Astrocyte (in vitro differentiated cells and primary cell): ENCODE measurements at regions not wholly inside any gene's neighbourhood (a gene's known extent, or its start where the extent isn't known, plus 50 kb on each side); places are given as distances from the start of the nearest gene placed in this dataset.

ENCODE experiments used
- DNase-seq: peaks from one replicate; pipeline ENCODE4 v3.0.0-alpha.2; 2010; ENCODE audit warnings: low read depth
- FAIRE-seq: peaks from 2 replicates; lab custom pipeline; 2011; peaks lifted over from hg19 to GRCh38; lab: Jason Lieb, UNC
- H2AFZ ChIP-seq: 2 replicates; pipeline ENCODE4 v1.6.0; 2012; ENCODE audit warnings: low read depth, low read length, inconsistent platforms
- H3K27ac ChIP-seq: 2 replicates; pipeline ENCODE4 v1.5.1; 2011; ENCODE audit warnings: low read depth, low read length, inconsistent platforms
- H3K27me3 ChIP-seq: 2 replicates; pipeline ENCODE4 v1.6.0; 2011; ENCODE audit warnings: low read length, inconsistent platforms; ENCODE audit not compliant: insufficient read depth
- H3K36me3 ChIP-seq: 2 replicates; pipeline ENCODE4 v1.5.1; 2011; ENCODE audit warnings: low read length, inconsistent platforms; ENCODE audit not compliant: insufficient read depth
- H3K4me1 ChIP-seq: 2 replicates; pipeline ENCODE4 v1.5.1; 2011; ENCODE audit warnings: low read length, inconsistent platforms; ENCODE audit not compliant: insufficient read depth
- H3K4me2 ChIP-seq: 2 replicates; pipeline ENCODE4 v1.6.0; 2012; ENCODE audit warnings: low read length, inconsistent platforms
- H3K4me3 ChIP-seq: 2 replicates; pipeline ENCODE4 v1.5.1; 2011; ENCODE audit warnings: low read depth, mild to moderate bottlenecking, low read length, inconsistent platforms; ENCODE audit not compliant: insufficient read depth
- H3K79me2 ChIP-seq: 2 replicates; pipeline ENCODE4 v1.6.0; 2012; ENCODE audit warnings: mild to moderate bottlenecking, low read length, inconsistent platforms; ENCODE audit not compliant: insufficient read depth
- H3K9ac ChIP-seq: 2 replicates; pipeline ENCODE4 v1.6.0; 2012; ENCODE audit warnings: mild to moderate bottlenecking, low read length, inconsistent platforms
- H3K9me3 ChIP-seq: 2 replicates; pipeline ENCODE4 v1.5.1; 2012; ENCODE audit warnings: low read depth, mild to moderate bottlenecking, low read length, inconsistent platforms; ENCODE audit not compliant: insufficient read depth
- H4K20me1 ChIP-seq: 2 replicates; pipeline ENCODE4 v1.6.0; 2012; ENCODE audit warnings: low read length, inconsistent platforms; ENCODE audit not compliant: insufficient read depth
- H3K27ac Mint-ChIP-seq: one replicate; pipeline ENCODE4 v1.8.0; 2021; ENCODE audit warnings: mild to moderate bottlenecking, mixed read lengths; ENCODE audit not compliant: unreplicated experiment
- H3K27me3 Mint-ChIP-seq: one replicate; pipeline ENCODE4 v1.8.0; 2021; ENCODE audit warnings: low read depth, mixed read lengths; ENCODE audit not compliant: unreplicated experiment
- H3K36me3 Mint-ChIP-seq: one replicate; pipeline ENCODE4 v1.8.0; 2021; ENCODE audit warnings: low read depth, mixed read lengths; ENCODE audit not compliant: unreplicated experiment
- H3K4me1 Mint-ChIP-seq: one replicate; pipeline ENCODE4 v1.8.0; 2021; ENCODE audit warnings: low read depth, mixed read lengths; ENCODE audit not compliant: unreplicated experiment
- H3K4me3 Mint-ChIP-seq: one replicate; pipeline ENCODE4 v1.8.0; 2021; ENCODE audit warnings: mild to moderate bottlenecking, moderate library complexity, mixed read lengths; ENCODE audit not compliant: unreplicated experiment
- H3K9me3 Mint-ChIP-seq: one replicate; pipeline ENCODE4 v1.8.0; 2021; ENCODE audit warnings: mild to moderate bottlenecking, mixed read lengths; ENCODE audit not compliant: unreplicated experiment
- EZH2 ChIP-seq: IDR thresholded peaks from 2 replicates; pipeline ENCODE4 v1.6.1; 2012; ENCODE audit warnings: mild to moderate bottlenecking, low read length, inconsistent platforms; ENCODE audit not compliant: insufficient read depth
- TF ChIP-seq, protein P1 (sequence below): IDR thresholded peaks from 2 replicates; pipeline ENCODE4 v1.5.1; 2011; ENCODE audit warnings: low read depth, mild to moderate bottlenecking, inconsistent platforms, low read length, moderate library complexity; ENCODE audit not compliant: insufficient read depth

DNA sequence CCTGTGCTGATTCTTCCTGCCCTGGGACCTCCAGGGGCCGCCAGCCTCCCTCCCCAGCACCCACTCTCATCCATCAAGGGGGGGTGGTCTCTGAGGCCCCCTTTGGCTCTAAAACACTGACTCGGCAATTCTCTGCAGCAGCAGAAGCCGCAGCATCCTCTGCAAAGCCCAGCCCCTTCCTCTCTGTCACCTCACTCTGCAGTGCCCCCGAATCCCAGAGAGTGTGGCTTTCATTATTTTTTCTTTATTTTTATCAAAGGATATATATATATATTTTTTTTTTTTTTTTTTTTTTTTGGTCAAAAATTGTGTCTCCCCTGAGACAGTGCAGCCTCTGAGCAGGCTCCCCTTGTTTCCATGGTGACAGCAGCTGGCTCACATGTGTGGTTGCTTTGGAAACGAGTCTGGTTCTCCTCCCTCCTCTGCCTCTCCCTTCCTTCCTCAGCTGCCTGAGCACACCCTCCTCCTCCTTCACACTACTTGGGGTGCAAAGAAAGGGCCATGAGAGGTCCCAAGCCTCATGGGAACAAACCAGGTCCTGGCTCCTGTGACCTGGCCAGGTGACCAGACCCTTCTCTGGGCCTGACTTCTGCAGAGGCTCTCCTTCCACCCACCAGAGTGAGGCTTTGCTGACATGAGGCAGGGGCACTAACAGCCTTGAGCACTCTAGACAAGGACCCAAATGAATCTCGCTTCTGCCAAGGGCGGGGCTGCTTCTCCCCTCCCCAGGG lies 100.5 kb downstream of the LRRC74A start:
- no peak for FAIRE-seq
- H3K4me3 ChIP-seq = no peak overlapping the region
- no peaks in the 10 kb centered on the region for H3K9me3 ChIP-seq
- Mint-ChIP-seq H3K27me3 (peaks cover 8% of the 10 kb centered on the region), H3K4me1 (peaks cover 66% of the 10 kb centered on the region), H3K4me3 (no peak overlapping the region), H3K9me3 (no peaks in the 10 kb centered on the region), H3K36me3 (no peaks in the 10 kb centered on the region), H3K27ac (peak overlapping the region; percentile 91)
- no peak for DNase-seq
- H3K36me3 ChIP-seq = no peaks in the 10 kb centered on the region
- H3K27ac ChIP-seq = no peak overlapping the region
- no peaks in the 10 kb centered on the region for H3K27me3 ChIP-seq
- H3K9ac ChIP-seq = no peak overlapping the region
- no peak overlapping the region for H2AFZ ChIP-seq
- H3K4me1 ChIP-seq = peaks cover 21% of the 10 kb centered on the region
- H3K4me2 ChIP-seq = no peak overlapping the region
- TF ChIP-seq, protein P1, sequence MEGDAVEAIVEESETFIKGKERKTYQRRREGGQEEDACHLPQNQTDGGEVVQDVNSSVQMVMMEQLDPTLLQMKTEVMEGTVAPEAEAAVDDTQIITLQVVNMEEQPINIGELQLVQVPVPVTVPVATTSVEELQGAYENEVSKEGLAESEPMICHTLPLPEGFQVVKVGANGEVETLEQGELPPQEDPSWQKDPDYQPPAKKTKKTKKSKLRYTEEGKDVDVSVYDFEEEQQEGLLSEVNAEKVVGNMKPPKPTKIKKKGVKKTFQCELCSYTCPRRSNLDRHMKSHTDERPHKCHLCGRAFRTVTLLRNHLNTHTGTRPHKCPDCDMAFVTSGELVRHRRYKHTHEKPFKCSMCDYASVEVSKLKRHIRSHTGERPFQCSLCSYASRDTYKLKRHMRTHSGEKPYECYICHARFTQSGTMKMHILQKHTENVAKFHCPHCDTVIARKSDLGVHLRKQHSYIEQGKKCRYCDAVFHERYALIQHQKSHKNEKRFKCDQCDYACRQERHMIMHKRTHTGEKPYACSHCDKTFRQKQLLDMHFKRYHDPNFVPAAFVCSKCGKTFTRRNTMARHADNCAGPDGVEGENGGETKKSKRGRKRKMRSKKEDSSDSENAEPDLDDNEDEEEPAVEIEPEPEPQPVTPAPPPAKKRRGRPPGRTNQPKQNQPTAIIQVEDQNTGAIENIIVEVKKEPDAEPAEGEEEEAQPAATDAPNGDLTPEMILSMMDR = no peak
- no peak for TF ChIP-seq EZH2
- H4K20me1 ChIP-seq = no peaks in the 10 kb centered on the region
- H3K79me2 ChIP-seq = no peaks in the 10 kb centered on the region

DNA sequence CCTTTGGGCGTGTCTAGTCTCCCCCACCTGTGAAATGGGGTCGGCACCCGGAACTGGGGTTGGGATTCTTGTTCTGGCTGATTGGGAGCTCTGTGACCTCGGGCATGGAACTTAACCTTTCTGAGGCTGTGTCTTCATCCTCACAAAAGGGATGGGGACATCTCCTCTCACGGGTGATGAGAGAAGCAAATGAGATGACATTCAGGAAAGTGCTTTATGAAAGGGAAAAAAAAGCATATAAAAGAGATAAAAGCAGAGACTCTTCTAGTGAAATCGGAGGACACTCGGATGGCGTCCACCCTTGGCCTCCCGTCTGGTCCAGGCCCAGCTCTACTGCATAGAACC lies 98.9 kb downstream of the LRRC74A start:
- no peak overlapping the region for H3K4me2 ChIP-seq
- Mint-ChIP-seq H3K27me3 (peaks cover 5% of the 10 kb centered on the region), H3K36me3 (no peaks in the 10 kb centered on the region), H3K27ac (no peak overlapping the region), H3K4me1 (peaks cover 77% of the 10 kb centered on the region), H3K4me3 (no peak overlapping the region), H3K9me3 (peaks cover 2% of the 10 kb centered on the region)
- H3K9ac ChIP-seq = no peak overlapping the region
- no peaks in the 10 kb centered on the region for H3K27me3 ChIP-seq
- H3K36me3 ChIP-seq = no peaks in the 10 kb centered on the region
- H3K4me1 ChIP-seq = peaks cover 33% of the 10 kb centered on the region
- no peaks in the 10 kb centered on the region for H3K9me3 ChIP-seq
- no peak for TF ChIP-seq EZH2
- TF ChIP-seq, protein P1 = no peak
- H3K27ac ChIP-seq = no peak overlapping the region
- no peaks in the 10 kb centered on the region for H4K20me1 ChIP-seq
- DNase-seq (no peak), FAIRE-seq (no peak)
- H3K4me3 ChIP-seq = no peak overlapping the region
- H3K79me2 ChIP-seq = no peaks in the 10 kb centered on the region
- peak overlapping the region; percentile 69 for H2AFZ ChIP-seq

DNA sequence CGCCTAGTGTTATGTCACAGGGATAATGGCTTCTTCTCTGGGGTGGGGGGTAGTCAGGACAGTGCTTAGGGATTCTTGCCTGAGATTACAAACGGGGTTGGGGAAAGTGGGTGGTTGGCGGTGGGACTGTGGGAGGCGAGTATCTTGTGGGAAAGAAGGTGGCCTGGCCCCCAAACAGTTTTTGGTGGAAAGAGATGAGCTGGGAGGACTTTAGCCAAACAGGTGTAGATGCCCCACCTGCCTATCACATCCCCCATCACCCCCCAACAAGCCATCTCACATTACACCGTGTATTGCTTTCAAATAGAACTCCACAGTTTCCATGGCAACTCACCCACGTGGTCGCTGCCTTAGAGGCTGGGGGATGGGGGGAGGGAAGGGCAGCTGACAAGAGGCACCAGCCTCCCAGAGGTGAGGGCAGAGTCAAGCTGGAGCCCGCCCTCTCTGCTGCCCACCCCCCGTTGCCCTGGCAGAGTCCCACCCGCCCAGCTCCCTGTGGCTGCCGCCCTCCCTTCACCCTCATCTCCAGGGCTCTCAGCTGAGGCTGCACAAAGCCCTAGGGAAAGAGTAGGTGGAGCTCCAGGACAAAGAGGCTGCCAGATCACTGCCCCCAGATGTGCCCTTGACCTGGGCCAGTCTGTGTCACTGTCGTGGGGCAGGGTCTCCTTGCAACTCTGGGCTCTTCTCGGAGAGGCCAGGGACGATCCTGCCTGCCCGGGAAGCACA lies 98.3 kb downstream of the LRRC74A start:
- Mint-ChIP-seq H3K36me3 (no peaks in the 10 kb centered on the region), H3K27ac (peak overlapping the region; percentile 88), H3K9me3 (peaks cover 2% of the 10 kb centered on the region), H3K4me1 (peaks cover 77% of the 10 kb centered on the region), H3K4me3 (peak overlapping the region; percentile 23), H3K27me3 (peaks cover 2% of the 10 kb centered on the region)
- Histone ChIP-seq H3K4me2 (peak overlapping the region; percentile 14), H4K20me1 (no peaks in the 10 kb centered on the region), H2AFZ (peak overlapping the region; percentile 69), H3K79me2 (no peaks in the 10 kb centered on the region), H3K9me3 (no peaks in the 10 kb centered on the region), H3K4me3 (no peak overlapping the region), H3K9ac (no peak overlapping the region), H3K36me3 (no peaks in the 10 kb centered on the region), H3K27ac (no peak overlapping the region), H3K27me3 (no peaks in the 10 kb centered on the region), H3K4me1 (peaks cover 37% of the 10 kb centered on the region)
- DNase-seq (no peak), FAIRE-seq (no peak)
- TF ChIP-seq EZH2 = no peak
- TF ChIP-seq, protein P1 = no peak
